ENCODE measurements at regions not wholly inside any gene's neighbourhood (a gene's known extent, or its start where the extent isn't known, plus 50 kb on each side); places are given as distances from the start of the nearest gene placed in this dataset.

- no peak for TF ChIP-seq CHD2 (IDR thresholded peaks at IDR 0.05; ENCODE audit: low read length, partially characterized antibody)
- no peak for TF ChIP-seq FOXM1 (IDR thresholded peaks at IDR 0.05; ENCODE audit: low read depth)
Measured at GRCh38 chr1:232287676-232288569, 342.0 kb downstream of the SIPA1L2 start (continued).

- Histone ChIP-seq H3K9me3 (no peaks in the 10 kb centered on the region), H4K20me1 (ENCODE audit: insufficient read depth) (no peaks in the 10 kb centered on the region), H3K79me2 (ENCODE audit: insufficient read depth) (no peaks in the 10 kb centered on the region), H2AFZ (ENCODE audit: low read depth) (no peak overlapping the region), H3K4me1 (ENCODE audit: control insufficient read depth in 1 of 2, insufficient read depth in 2 of 2, low read depth in 1 of 2, low read length in 1 of 2) (no peaks in the 10 kb centered on the region; a peak in 1 of 4 replicates), H3K27me3 (ENCODE audit: insufficient read depth) (no peaks in the 10 kb centered on the region), H3K4me3 (ENCODE audit: low read depth in 2 of 2, low read length in 1 of 2) (no peak overlapping the region), H3K27ac (ENCODE audit: low read depth in 2 of 2, low read length in 1 of 2) (no peak overlapping the region), H3K36me3 (replicated peaks in 1 of 2; ENCODE audit: control insufficient read depth in 1 of 2, insufficient read depth in 2 of 2, low read length in 1 of 2) (no peaks in the 10 kb centered on the region), H3K4me2 (no peak overlapping the region), H3K9ac (no peak overlapping the region), H3F3A (replicated peaks; ENCODE audit: insufficient read depth) (no peaks in the 10 kb centered on the region), H3K9me2 (no peaks in the 10 kb centered on the region)
- 76% methylated on average over 6 of the region's 6 CpGs for WGBS (ENCODE audit: low lambda C conversion rate)
- CTCF ChIA-PET, result no interaction called here
- no peak for DNase-seq
- POLR2A ChIA-PET, result no interaction called here
- no peak for TF ChIP-seq PBX3 (IDR thresholded peaks at IDR 0.05)
Measured at GRCh38 chr1:232285138-232285537, 344.8 kb downstream of the SIPA1L2 start.

- no peak for DNase-seq
- no peaks in the 10 kb centered on the region; a peak in 1 of 4 replicates for H3K4me1 ChIP-seq (ENCODE audit: control insufficient read depth in 1 of 2, insufficient read depth in 2 of 2, low read depth in 1 of 2, low read length in 1 of 2)
- CTCF ChIA-PET, result no interaction called here
- no peaks in the 10 kb centered on the region for H3K9me2 ChIP-seq
- H3K9ac ChIP-seq, result no peak overlapping the region
- H3K9me3 ChIP-seq, result no peaks in the 10 kb centered on the region
- no peaks in the 10 kb centered on the region for H3F3A ChIP-seq (replicated peaks; ENCODE audit: insufficient read depth)
- no peak overlapping the region for H2AFZ ChIP-seq (ENCODE audit: low read depth)
- H3K36me3 ChIP-seq (replicated peaks in 1 of 2; ENCODE audit: control insufficient read depth in 1 of 2, insufficient read depth in 2 of 2, low read length in 1 of 2), result no peaks in the 10 kb centered on the region
- POLR2A ChIA-PET, result no interaction called here
- no peaks in the 10 kb centered on the region for H3K79me2 ChIP-seq (ENCODE audit: insufficient read depth)
- no peak overlapping the region for H3K4me3 ChIP-seq (ENCODE audit: low read depth in 2 of 2, low read length in 1 of 2)
- no peaks in the 10 kb centered on the region for H3K27me3 ChIP-seq (ENCODE audit: insufficient read depth)
- no peak overlapping the region for H3K27ac ChIP-seq (ENCODE audit: low read depth in 2 of 2, low read length in 1 of 2)
- no peak overlapping the region for H3K4me2 ChIP-seq
- H4K20me1 ChIP-seq (ENCODE audit: insufficient read depth), result no peaks in the 10 kb centered on the region
- WGBS (ENCODE audit: low lambda C conversion rate), result 44% methylated on average over 4 of the region's 4 CpGs
- no peak for TF ChIP-seq ELF1 (IDR thresholded peaks at IDR 0.05)
- no peak for TF ChIP-seq IRF3 (IDR thresholded peaks at IDR 0.05; ENCODE audit: low read depth, low read length)
- TF ChIP-seq POLR2AphosphoS5 (IDR thresholded peaks at IDR 0.05; ENCODE audit: low read depth, low read length), result no peak
- TF ChIP-seq FOXJ3 (CRISPR knock-in tag; IDR thresholded peaks at IDR 0.05), result no peak
- no peak for TF ChIP-seq RAD21 (IDR thresholded peaks at IDR 0.05; ENCODE audit: low read length)
- TF ChIP-seq PBX3 (IDR thresholded peaks at IDR 0.05), result no peak
- TF ChIP-seq NRF1 (IDR thresholded peaks at IDR 0.05; ENCODE audit: low read depth, low read length), result no peak
- TF ChIP-seq GABPA (IDR thresholded peaks at IDR 0.05; ENCODE audit: low read depth), result no peak
- TF ChIP-seq JUND (IDR thresholded peaks at IDR 0.05), result no peak
- TF ChIP-seq TEAD4 (IDR thresholded peaks at IDR 0.05; ENCODE audit: borderline replicate concordance, insufficient read depth), result no peak
- no peak for TF ChIP-seq TCF12 (IDR thresholded peaks at IDR 0.05)
- no peak for TF ChIP-seq USF2 (IDR thresholded peaks at IDR 0.05; ENCODE audit: borderline replicate concordance, low read depth, low read length)
- no peak for TF ChIP-seq TAF1 (IDR thresholded peaks at IDR 0.05; ENCODE audit: borderline replicate concordance, low read depth, low read length)
- no peak for TF ChIP-seq REST (IDR thresholded peaks at IDR 0.05; ENCODE audit: low read depth, low read length)
- TF ChIP-seq SIN3A (IDR thresholded peaks at IDR 0.05; ENCODE audit: borderline replicate concordance, low read depth, low read length), result no peak
- TF ChIP-seq NFIC (IDR thresholded peaks at IDR 0.05; ENCODE audit: borderline replicate concordance), result no peak
Measured at GRCh38 chr1:232283864-232284263, 346.1 kb downstream of the SIPA1L2 start.

Data from SK-N-SH (cell line).